Prostate gland (tissue), 2 donors: ENCODE measurements at regions not wholly inside any gene's neighbourhood (a gene's known extent, or its start where the extent isn't known, plus 50 kb on each side); places are given as distances from the start of the nearest gene placed in this dataset.

ENCODE experiments used
- DNase-seq: peaks from one replicate; pipeline ENCODE4 v3.0.0-alpha.2; 2019; ENCODE audit warnings: low spot score
- H3K27ac ChIP-seq, 2 donors: fragments of 200-600 bp; sonication (generic); 2 replicates each; pipeline ENCODE4 v1.5.1; 2017 to 2019
- H3K27me3 ChIP-seq: fragments of 200-600 bp; sonication (generic); replicated peaks from 2 replicates; pipeline ENCODE4 v1.5.1; 2019; ENCODE audit not compliant: insufficient read depth
- H3K36me3 ChIP-seq, 2 donors: fragments of 200-600 bp; sonication (generic); 1 replicate in 1 of 2; 2 replicates in 1 of 2; pipeline versions ENCODE4 v1.5.1 to v1.8.1; 2017 to 2019
- H3K4me1 ChIP-seq: fragments of 200-600 bp; sonication (generic); replicated peaks from 2 replicates; pipeline ENCODE4 v1.5.1; 2019
- H3K4me3 ChIP-seq, 2 donors: fragments of 200-600 bp; sonication (generic); 2 replicates each; pipeline ENCODE4 v1.5.1; 2017 to 2019
- H3K9me3 ChIP-seq: fragments of 200-600 bp; sonication (generic); 2 replicates; pipeline ENCODE4 v1.5.1; 2017
- POLR2A ChIP-seq: fragments of 450-650 bp; IDR thresholded peaks from one replicate; pipeline ENCODE4 v1.6.1; 2016; ENCODE audit warnings: antibody characterized with exemption, mild to moderate bottlenecking
- POLR2AphosphoS5 ChIP-seq: sonication (generic); formaldehyde crosslinking; IDR thresholded peaks from one replicate; pipeline ENCODE4 v1.6.1; 2017; ENCODE audit warnings: antibody characterized with exemption
- WGBS: methylation state at CpG from one replicate; pipeline ENCODE4 v1.1.5; 2018; 5-methylcytosine and 5-hydroxymethylcytosine counted together
- intact Hi-C: fragments of 100-400 bp; cut with DNase I; formaldehyde crosslinking; loops from one replicate; pipeline ENCODE4 v1.14.2; 2022
- TF ChIP-seq, protein P1 (sequence below), 4 experiments: fragments of 200-600 bp in 2 of 4; fragments of 450-650 bp in 2 of 4; sonication (generic) in 2 of 4; IDR thresholded peaks; 1 replicate in 3 of 4; 2 replicates in 1 of 4; pipeline ENCODE4 v1.5.1; 2016 to 2019; ENCODE audit warnings: antibody characterized with exemption in 4 of 4, mild to moderate bottlenecking in 2 of 4, moderate library complexity in 2 of 4

GRCh38 chr13:44874886-44875630 lies 114.2 kb downstream of the NUFIP1 start:
- H3K36me3 ChIP-seq, result no peaks in the 10 kb centered on the region
- WGBS, result 94% methylated on average over 8 of the region's 8 CpGs
- H3K4me3 ChIP-seq, result no peak overlapping the region
- no peaks in the 10 kb centered on the region for H3K9me3 ChIP-seq
- TF ChIP-seq POLR2AphosphoS5, result no peak
- TF ChIP-seq, protein P1, sequence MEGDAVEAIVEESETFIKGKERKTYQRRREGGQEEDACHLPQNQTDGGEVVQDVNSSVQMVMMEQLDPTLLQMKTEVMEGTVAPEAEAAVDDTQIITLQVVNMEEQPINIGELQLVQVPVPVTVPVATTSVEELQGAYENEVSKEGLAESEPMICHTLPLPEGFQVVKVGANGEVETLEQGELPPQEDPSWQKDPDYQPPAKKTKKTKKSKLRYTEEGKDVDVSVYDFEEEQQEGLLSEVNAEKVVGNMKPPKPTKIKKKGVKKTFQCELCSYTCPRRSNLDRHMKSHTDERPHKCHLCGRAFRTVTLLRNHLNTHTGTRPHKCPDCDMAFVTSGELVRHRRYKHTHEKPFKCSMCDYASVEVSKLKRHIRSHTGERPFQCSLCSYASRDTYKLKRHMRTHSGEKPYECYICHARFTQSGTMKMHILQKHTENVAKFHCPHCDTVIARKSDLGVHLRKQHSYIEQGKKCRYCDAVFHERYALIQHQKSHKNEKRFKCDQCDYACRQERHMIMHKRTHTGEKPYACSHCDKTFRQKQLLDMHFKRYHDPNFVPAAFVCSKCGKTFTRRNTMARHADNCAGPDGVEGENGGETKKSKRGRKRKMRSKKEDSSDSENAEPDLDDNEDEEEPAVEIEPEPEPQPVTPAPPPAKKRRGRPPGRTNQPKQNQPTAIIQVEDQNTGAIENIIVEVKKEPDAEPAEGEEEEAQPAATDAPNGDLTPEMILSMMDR (IDR thresholded peaks at IDR 0.05), result no peak
- TF ChIP-seq POLR2A, result no peak
- no peaks in the 10 kb centered on the region for H3K27me3 ChIP-seq
- intact Hi-C loops, result loop anchor here (5.0 to 10.0 kb wide), 3 partner anchors 47 to 390 kb away; no protein-coding TSS in a partner anchor
- H3K27ac ChIP-seq, result no peak overlapping the region
- peaks cover 3% of the 10 kb centered on the region for H3K4me1 ChIP-seq
- no peak for DNase-seq

DNA sequence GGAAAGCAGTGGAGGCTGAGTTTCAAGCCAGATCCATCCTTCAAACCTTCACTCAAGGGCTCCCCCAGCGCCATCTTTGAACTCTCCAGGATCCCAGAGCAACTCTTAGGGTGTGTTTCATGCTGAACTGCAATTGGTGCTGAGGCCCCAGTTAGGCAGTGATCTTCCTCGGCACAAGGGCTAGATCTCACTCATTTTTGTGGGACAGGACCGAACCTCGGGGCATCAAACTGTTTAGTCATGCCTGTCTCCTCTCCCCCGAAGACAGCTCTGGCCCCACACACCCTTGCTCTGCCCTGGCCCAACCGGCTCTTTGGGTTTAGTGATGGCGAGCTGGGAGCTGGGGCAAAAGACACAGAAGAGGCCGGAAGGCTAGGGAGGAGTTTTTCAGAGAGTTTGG lies 115.1 kb downstream of the NUFIP1 start:
- intact Hi-C loops, result loop anchor here (5.0 to 10.0 kb wide), 3 partner anchors 48 to 389 kb away; no protein-coding TSS in a partner anchor
- H3K27ac ChIP-seq, result peak overlapping the region in 1 of 2 donors; percentile 48
- no peaks in the 10 kb centered on the region for H3K9me3 ChIP-seq
- H3K4me3 ChIP-seq, result no peak overlapping the region
- H3K36me3 ChIP-seq, result no peaks in the 10 kb centered on the region
- no peaks in the 10 kb centered on the region for H3K27me3 ChIP-seq
- TF ChIP-seq, protein P1 (IDR thresholded peaks at IDR 0.05), result no peak
- TF ChIP-seq POLR2A (no peak), POLR2AphosphoS5 (no peak)
- WGBS, result 92% methylated on average over 8 of the region's 8 CpGs
- DNase-seq, result no peak
- H3K4me1 ChIP-seq, result peaks cover 3% of the 10 kb centered on the region

DNA sequence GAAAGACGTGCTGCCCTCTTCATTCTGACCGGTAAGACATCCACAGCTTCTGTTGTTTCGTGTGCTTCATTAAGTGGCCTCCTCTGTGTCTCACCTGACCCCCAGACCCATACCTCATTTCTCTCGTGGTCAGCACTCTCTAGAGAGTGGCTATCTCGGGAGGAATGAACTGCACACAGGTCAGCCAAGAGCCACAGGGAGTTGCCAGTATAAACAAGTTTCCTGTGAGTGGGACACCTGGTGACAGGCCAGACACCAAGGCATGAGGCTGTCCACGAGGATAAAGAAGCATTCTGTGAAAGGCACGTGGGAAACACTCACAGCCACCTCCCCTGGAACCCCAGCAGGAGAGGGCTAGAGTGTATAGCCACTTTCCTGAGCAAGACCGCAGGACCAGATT lies 115.8 kb downstream of the NUFIP1 start:
- no peak overlapping the region for H3K4me3 ChIP-seq
- no peaks in the 10 kb centered on the region for H3K27me3 ChIP-seq
- peak overlapping the region; percentile 17 to 48 for H3K27ac ChIP-seq
- TF ChIP-seq, protein P1 (IDR thresholded peaks at IDR 0.05), result no peak
- peak; percentile 27 for TF ChIP-seq POLR2AphosphoS5
- H3K4me1 ChIP-seq, result peaks cover 3% of the 10 kb centered on the region
- DNase-seq, result no peak
- H3K9me3 ChIP-seq, result no peaks in the 10 kb centered on the region
- WGBS, result 61% methylated on average over 8 of the region's 8 CpGs
- intact Hi-C loops, result loop anchor here (5.0 to 10.0 kb wide), 3 partner anchors 49 to 389 kb away; no protein-coding TSS in a partner anchor
- H3K36me3 ChIP-seq, result no peaks in the 10 kb centered on the region

- intact Hi-C loops, result loop anchor here (5.0 to 10.0 kb wide), 3 partner anchors 50 to 388 kb away; no protein-coding TSS in a partner anchor
Observed at GRCh38 chr13:44872751-44873150, 116.5 kb downstream of the NUFIP1 start.

More at GRCh38 chr13:44872751-44873150, 116.5 kb downstream of the NUFIP1 start:
- H3K4me3 ChIP-seq, result no peak overlapping the region
- no peak for TF ChIP-seq POLR2A
- no peak for TF ChIP-seq POLR2AphosphoS5
- TF ChIP-seq, protein P1 (IDR thresholded peaks at IDR 0.05), result no peak
- H3K27me3 ChIP-seq, result no peaks in the 10 kb centered on the region
- H3K9me3 ChIP-seq, result no peaks in the 10 kb centered on the region
- H3K4me1 ChIP-seq, result peaks cover 3% of the 10 kb centered on the region
- 89% methylated on average over 13 of the region's 13 CpGs for WGBS
- no peak for DNase-seq
- H3K36me3 ChIP-seq, result no peaks in the 10 kb centered on the region
- H3K27ac ChIP-seq, result peak overlapping the region in 1 of 2 donors; percentile 17
